ENCODE measurements at regions not wholly inside any gene's neighbourhood (a gene's known extent, or its start where the extent isn't known, plus 50 kb on each side); places are given as distances from the start of the nearest gene placed in this dataset.
"Not testable (repeated sequence)": the region's sequence is repeated elsewhere in the genome, so short reads cannot be mapped to it uniquely, and the experiment has no call there.

DNA sequence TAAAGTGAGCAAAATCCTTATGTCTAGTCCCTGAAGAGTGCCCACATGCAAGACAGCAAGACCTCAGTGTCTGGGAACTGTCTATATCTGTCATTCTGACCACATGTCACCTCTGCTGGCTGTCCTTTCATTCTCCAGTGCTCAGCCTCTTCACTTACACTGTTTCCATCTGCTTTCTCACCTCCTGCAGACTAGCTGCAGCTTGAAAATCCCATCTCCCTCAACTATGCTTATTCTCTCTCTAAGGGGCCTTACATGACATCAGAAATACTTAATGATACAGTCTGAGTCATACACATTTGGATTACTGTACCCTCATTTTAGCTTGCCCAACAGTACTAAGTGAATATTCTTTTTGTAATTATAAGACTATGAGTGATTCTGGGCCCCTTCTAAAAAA is 587.8 kb downstream of the EPM2A start:
- DNase-seq = peak; percentile 75

DNA sequence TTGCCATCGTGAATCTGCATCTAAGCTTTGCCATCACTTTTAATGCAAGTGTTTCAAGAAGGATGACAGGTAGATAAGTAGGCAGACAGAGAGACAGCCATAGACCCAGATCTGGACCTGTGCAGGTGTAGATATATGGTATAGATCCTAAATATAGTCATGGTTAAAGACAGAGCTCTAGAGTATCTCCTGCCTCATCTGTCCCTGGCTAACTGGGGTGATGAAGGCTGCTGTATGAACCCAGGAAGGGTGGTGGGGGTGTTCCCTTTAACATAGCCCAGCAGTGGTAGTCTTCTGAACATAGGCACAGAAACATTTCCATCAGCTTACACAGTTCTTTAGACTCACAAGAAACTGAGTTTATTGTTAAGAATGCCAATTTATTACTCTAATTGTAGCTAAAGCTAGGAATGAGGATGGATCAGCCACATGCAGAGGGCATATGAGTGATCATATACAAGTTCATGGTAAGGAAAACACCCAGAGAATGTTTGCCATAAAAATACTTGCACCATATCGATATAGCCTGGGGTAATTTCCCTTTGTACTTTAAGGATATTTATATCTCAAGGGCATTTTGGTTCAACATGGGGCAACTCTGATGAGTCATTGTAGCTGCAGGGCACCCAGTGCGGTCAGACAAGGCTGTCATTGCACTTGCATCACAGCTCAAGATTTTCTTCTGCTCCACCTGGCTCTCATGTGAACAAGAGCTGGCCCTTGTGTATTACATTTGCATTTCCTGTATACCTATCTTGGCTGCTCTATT is 587.2 kb downstream of the EPM2A start:
- DNase-seq = peak; percentile 96

DNA sequence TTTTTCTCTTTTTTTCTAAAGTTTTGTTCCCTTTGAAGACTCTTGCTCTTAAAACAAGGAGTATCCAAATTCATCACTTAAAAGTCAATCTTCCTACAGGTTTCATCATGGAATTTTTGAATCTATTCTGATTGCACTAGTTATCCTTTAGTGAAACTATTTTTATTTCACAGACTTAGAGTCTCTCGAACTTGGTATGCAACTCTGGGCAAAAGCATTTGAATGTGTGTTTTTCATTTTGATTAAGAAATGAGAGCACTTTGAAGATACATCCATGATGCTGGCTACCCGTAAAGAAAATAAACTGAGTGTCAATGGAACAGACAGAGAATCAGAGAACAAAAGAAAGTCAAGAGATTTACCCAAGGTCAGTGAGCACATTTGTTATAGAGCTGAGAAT is 586.5 kb downstream of the EPM2A start:
- DNase-seq = no peak

- no peak for DNase-seq
Measured at GRCh38 chr6:145151624-145152023, 583.7 kb downstream of the EPM2A start.

DNA sequence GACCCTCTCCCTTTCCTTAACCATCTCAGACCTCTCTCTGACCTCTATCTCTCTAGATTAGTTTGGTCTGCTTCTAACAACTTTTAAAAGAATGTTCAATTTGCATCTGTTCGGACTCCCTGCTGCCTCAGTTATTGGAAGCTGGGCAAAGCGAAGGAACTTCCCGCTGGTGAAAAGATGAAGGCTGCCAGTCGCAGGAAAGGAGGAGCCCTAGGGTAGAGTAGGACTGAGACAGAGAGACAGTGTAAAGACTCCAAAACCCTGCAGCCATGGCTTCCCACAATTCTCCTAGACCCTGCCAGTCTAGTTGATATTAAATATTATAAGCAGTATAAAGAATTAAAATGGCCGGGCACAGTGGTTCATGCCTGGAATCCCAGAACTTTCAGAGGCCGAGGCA is 581.8 kb downstream of the EPM2A start:
- DNase-seq = no peak

DNA sequence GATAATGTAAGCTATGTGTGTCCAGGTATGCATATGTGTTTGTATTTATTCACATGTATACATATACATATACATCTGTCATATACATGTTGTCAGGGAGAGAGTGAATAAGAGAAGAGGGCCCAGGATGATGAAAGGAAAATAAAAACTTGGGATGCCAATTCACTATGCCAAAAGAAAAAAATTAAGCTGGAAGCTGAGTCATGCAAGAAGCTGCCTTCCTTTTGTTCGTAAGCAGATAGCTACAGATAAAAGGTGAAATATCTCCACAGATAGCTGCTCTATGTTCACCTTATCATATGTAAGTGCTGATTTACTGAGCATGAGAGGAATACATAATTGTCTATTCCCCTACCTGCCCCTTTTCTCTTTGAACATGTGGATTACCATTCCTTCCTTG is 579.9 kb downstream of the EPM2A start:
- peak; percentile 23 for DNase-seq

GRCh38 chr6:145155873-145156782 is 579.2 kb downstream of the EPM2A start:
- no peak for DNase-seq

DNA sequence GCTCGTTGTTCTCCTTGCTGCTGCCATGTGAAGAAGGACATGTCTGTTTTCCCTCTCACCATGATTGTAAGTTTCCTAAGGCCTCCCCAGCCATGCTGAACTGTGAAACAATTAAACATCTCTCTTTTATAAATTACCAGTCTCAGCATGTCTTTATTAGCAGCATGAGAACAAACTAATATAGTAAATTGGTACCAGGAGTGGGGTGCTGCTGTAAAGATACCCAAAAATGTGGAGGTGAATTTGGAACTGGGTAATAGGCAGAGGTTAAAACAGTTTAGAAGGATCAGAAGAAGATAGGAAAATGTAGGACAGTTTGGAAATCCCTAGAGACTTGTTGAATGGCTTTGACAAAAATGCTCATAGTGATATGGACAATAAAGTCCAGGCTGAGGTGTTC is 576.7 kb downstream of the EPM2A start:
- not testable (repeated sequence) for DNase-seq

GRCh38 chr6:145159921-145160320 is 575.4 kb downstream of the EPM2A start:
- DNase-seq = no peak

- DNase-seq = no peak
Measured at GRCh38 chr6:145161501-145161900, 573.8 kb downstream of the EPM2A start.

- no peak for DNase-seq
Measured at GRCh38 chr6:145169726-145170224, 565.5 kb downstream of the EPM2A start.

DNA sequence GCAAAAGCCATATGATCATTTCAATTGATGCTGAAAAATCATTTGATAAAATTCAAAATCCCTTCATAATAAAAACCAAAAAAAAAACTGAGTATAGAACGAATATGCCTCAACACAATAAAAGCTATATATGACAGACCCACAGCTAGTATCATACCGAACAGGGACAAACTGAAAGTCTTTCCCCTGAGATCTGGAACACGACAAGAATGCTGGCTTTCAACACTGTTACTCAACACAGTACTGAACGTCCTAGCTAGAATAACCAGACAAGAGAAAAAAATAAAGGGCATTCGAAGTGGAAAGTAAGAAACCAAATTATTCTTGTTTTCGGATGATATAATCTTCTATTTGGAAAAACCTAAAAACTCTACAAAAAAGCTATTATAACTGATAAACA is 559.9 kb downstream of the EPM2A start:
- no peak for DNase-seq

DNA sequence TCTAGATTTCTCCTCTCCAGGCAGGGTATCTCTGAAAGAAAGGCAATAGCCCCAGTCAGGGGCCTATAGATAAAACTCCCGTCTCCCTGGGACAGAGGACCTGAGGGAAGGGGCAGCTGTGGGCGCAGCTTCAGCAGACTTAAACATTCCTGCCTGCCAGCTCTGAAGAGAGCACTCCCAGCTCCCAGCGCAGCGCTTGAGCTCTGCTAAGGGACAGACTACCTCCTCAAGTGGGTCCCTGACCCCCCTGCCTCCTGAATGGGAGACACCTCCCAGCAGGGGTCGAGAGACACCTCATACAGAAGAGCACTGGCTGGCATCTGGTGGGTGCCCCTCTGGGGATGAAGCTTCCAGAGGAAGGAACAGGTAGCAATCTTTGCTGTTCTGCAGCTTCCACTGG is 556.9 kb downstream of the EPM2A start:
- DNase-seq = no peak

DNA sequence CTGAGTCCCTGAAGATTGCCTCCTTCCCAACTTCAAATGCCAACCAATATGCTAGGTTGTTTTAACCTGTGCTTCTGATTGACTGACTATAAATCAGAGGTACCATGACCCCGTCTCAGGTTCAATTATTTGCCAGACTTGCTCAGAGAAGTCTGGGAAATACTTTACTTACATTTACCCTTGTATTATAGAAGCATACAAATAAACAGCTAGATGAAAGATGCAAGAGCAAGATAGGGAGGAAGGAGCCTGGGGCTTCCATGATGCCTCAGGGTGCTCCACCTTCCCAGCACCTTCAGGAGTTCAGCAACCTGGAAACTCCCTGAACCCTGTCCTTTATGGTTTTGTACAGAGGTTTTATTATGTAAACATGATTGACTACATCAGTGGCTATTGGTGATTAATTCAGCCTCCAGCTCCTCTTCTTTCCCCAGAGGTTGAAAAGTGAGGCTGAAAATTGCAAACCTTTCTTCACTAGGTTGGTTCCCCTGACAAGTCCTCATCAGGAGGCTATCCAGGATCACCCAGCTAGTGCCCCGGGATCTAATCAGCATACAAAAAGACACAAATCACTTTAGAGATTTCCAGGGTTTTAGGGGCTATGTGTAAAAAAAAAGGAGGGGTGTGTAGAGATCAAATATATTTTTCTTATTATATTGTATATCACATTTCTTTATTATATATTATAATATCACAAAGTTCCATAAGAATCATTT is 547.7 kb downstream of the EPM2A start:
- DNase-seq = no peak

DNA sequence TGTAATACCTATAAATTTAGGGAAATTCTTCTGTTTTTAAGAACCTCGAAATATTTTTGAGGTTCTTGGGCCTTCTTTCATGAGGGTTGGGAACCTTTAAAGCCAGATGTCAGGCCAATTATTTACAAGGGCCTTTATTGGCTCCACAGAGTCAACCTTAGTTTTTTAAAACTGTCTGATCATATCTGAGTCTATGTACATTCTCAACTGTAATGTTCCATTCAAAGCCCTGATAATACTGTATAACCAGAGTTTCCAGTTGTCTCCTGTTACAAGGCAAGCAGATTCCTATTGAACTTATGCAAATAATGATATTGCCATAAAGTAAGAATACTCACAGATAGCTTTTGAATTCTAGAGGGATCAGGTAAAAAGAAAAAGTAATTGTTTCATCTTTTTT is 545.5 kb downstream of the EPM2A start:
- DNase-seq = no peak

DNA sequence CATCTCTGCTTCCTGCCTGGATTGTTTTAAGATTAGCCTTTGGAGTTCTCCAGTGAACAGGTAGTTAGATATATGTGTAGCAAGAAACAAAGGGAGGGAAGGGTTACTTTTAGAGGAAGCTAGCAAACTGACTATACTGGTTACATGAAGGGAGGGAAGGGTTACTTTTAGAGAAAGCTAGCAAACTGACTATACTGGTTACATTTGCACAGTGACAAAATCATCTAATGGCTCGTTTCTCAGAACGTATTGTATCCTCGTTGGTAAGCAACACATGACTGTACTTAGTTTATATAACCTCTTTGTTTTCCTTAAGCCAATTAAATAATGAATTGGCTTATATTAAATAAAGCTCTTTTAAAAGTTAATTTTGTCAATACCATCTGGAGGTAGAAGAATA is 540.9 kb downstream of the EPM2A start:
- DNase-seq = no peak

- DNase-seq = peak; percentile 59
Measured at GRCh38 chr6:145199961-145200360, 535.4 kb downstream of the EPM2A start.

DNA sequence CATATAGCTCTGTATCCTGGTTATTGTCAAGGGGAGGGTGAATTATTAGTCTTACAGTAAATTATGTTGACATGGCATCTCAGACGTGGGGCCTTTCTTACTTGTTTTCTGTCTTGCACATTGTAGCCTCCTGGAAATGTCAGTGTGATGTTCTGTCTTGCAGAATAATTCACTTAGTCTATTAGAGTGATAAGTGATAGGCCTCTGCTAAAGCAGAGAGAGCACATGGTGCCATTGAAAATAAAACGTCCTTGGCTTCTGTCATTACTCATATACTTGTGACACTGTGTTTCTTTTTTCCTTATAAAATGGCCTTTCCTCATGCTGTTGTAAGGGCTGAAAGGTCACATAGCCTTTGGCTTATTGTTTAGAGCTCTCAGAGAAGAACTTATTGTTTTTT is 531.0 kb downstream of the EPM2A start:
- DNase-seq = no peak

DNA sequence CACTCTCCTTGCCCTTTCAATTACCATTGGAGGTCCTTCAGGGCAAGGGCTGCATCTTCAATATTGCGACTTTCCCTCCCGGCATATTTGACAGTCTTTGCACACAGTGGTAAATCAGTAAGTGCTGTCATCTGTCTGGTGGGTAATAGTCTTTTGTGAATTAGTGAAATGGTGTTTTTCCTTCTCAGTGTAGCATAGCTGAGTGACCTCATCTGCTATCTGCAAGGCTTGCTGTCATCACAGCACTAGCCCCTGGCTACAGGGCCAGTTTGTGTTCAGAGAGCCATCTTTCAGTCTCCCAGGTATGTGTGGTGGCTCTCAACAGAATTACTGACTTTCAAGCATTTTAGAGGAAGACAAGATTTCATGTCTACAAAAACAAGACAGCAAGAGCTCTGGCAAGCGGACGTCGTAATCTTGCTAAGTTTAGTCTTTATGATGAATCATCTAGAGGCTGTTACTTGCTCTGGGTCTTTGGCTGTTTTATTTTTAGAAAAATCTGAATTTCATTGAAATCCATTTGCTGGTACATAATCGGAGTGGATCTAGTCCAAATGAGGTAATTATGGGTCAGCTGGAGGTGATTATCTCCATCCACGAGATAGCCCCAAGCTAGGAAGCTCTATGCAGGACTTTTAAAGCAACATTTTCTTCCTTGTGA is 528.9 kb downstream of the EPM2A start:
- DNase-seq = peak; percentile 77

DNA sequence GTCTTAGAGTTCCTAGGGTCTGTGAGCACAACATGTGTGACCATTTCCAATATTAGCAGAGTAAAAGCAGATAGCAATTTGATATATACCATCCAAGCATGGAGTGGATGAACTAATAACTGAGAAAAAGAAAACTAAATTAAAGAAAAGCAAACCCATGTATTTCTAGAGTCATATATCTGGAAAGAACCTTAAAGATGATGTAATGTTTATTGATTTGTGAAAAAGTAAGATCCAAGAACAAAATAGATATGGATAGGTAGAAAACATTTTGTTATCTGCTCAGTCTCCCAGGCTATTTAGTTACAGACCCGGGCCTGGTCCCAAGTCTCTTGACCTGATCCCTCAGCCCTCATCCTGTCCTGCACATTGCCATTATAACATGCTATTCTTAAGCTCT is 526.8 kb downstream of the EPM2A start:
- no peak for DNase-seq

GRCh38 chr6:145209272-145209671 is 526.0 kb downstream of the EPM2A start:
- DNase-seq = peak; percentile 4

GRCh38 chr6:145212813-145213212 is 522.5 kb downstream of the EPM2A start:
- DNase-seq = no peak

- DNase-seq = no peak
Measured at GRCh38 chr6:145213614-145214013, 521.7 kb downstream of the EPM2A start.

Data from EL (cell line).